Activated CD4-positive, alpha-beta T cell treated with anti-CD3 and anti-CD28 coated beads, Interleukin-2, amount 50 U/mL, for 4 hours (primary cell): ENCODE measurements at regions not wholly inside any gene's neighbourhood (a gene's known extent, or its start where the extent isn't known, plus 50 kb on each side); places are given as distances from the start of the nearest gene placed in this dataset.
"Not testable (repeated sequence)": the region's sequence is repeated elsewhere in the genome, so short reads cannot be mapped to it uniquely, and the experiment has no call there.

Experiments used
- DNase-seq, 2 experiments: peaks; one replicate each; pipeline ENCODE4 v3.0.0-alpha.2; 2020

GRCh38 chr1:70760154-70760553 lies 287.5 kb downstream of the PTGER3 start:
- DNase-seq: no peak

- no peak for DNase-seq
Measured at GRCh38 chr1:70762386-70762785, 285.2 kb downstream of the PTGER3 start.

GRCh38 chr1:70764747-70765146 lies 282.9 kb downstream of the PTGER3 start:
- DNase-seq: no peak

- DNase-seq: no peak
Measured at GRCh38 chr1:70767377-70767776, 280.2 kb downstream of the PTGER3 start.

DNA sequence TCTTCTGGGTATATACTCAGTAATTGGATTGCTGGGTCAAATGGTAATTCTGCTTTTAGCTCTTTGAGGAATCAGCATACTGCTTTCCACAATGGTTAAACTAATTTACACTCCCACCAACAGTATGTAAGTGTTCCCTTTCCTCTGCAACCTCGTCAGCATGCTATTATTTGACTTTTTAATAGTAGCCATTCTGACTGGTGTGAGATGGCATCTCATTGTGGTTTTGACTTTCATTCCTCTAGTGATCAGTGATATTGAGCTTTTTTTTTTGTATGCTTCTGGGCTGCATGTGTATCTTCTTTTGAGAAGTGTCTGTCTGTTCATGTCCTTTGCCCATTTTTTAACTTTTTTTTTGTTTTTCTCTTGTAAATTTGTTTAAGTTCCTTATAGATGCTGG lies 279.4 kb downstream of the PTGER3 start:
- DNase-seq: no peak

DNA sequence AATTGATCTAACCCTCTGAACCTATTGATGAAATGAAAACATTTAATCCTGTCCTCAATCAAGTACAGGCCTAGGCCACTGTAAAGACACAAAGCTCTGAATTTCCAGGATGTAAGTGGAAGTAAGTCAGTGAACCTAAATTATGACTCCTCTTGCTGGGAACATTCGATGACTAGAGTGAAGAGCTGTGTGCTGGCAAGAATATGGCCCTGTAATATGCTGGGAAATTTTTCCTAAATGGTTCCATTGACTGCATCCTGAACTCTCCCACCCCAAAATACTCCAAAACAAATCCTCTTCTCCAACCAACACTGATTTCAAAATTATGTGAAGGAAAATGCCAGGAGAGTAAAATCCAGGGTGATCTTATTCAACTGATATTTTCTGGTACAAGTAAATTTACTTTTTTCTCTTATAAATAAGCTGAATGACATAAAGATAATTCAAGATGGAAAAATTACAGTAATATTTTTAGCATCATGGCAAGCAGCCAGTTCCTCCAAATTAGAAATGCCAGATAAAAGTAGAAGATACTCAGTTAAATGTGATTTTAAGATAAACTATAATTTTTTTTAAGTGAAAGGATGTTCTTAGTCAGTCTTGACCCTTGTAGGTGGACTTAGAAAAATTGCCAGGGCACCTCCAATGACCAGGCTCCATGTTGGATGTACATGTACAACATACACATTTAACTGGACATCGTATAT lies 269.4 kb downstream of the PTGER3 start:
- DNase-seq: no peak

DNA sequence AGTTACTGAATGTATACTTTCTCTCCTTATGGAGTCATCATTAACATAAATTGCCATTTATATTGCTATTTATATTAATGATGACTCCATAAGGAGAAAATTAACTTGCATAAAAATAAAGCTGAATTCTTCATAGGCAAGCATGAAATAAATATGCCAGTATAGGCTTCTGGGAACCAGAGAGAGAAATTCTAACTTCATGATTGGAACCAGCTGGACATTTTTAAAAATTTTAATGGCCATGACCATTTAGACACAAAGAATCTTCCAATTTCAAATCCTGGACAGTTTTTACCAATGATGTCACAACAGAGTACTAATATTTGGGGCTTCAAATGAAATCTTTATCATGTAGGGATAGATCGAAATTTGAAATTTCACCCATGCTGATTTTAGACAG lies 268.7 kb downstream of the PTGER3 start:
- DNase-seq: no peak

DNA sequence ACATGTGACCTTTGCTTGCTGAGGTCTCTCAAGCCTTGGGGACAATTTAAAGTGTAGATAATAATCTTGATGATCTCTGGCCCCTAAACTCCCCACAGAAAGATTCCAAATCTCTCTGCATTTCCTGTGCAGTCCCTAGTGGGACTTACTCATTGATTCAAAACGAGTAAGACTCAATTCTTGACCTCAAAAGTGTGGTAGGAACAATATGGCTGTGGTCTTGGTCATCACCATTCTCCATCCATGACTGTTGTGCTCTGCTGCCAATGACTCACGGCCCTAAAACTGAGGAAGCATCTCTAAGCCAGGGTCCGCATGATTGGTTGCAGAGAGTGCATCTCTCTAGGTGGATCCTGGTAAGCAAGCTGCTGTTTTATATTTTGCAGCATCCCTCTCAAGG lies 268.0 kb downstream of the PTGER3 start:
- no peak for DNase-seq

GRCh38 chr1:70785287-70785686 lies 262.3 kb downstream of the PTGER3 start:
- no peak for DNase-seq

GRCh38 chr1:70790232-70790923 lies 257.2 kb downstream of the PTGER3 start:
- DNase-seq: no peak

DNA sequence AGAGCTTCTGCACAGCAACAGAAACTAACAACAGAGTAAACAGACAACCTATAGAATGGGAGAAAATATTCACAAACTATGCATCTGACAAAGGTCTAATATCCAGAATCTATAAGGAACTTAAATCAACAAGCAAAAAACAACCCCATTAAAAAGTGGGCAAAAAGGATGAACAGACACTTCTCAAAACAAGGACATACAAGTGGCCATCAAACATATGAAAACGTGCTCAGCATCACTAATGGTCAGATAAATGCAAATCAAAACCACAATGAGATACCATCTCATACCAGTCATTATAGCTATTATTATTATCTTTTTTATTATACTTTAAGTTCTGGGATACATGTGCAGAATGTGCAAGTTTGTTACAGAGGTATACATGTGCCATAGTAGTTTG lies 252.6 kb downstream of the PTGER3 start:
- DNase-seq: not testable (repeated sequence)

GRCh38 chr1:70796298-70796697 lies 251.3 kb downstream of the PTGER3 start:
- DNase-seq: not testable (repeated sequence)

DNA sequence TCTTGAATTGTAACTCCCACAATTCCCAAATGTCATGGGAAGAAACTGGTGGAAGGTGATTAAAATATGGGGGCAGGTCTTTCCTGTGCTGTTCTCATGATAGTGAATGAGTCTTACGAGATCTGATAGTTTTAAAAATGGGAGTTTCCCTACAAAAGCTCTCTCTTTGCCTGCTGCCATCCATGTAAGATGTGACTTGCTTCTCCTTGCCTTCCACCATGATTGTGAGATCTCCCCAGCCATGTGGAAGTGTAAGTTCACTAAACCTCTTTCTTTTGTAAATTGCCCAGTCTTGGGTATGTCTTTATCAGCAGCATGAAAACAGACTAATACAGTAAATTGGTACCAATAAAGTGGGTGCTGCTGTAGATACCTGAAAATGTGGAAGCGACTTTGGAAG lies 245.0 kb downstream of the PTGER3 start:
- DNase-seq: not testable (repeated sequence)

DNA sequence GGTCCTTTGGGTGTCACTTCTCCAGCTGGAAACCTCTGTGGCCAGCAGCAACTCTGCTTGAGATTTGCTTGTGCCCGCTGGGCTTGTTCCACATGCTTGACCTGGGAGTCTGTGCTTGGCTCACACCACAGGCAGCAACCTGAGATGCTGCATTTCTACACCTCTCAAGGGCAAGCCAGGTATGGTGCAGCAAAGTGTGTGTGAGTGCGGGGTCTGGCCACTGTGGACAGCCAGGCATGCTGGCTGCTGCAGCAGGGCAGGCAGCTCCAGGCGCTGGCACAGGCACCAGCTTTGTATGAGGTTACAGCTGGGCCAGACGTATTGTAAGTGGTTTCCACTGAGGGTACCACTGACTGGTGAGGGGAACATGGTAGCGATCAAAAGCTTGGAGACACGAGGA lies 242.0 kb downstream of the PTGER3 start:
- DNase-seq: no peak

DNA sequence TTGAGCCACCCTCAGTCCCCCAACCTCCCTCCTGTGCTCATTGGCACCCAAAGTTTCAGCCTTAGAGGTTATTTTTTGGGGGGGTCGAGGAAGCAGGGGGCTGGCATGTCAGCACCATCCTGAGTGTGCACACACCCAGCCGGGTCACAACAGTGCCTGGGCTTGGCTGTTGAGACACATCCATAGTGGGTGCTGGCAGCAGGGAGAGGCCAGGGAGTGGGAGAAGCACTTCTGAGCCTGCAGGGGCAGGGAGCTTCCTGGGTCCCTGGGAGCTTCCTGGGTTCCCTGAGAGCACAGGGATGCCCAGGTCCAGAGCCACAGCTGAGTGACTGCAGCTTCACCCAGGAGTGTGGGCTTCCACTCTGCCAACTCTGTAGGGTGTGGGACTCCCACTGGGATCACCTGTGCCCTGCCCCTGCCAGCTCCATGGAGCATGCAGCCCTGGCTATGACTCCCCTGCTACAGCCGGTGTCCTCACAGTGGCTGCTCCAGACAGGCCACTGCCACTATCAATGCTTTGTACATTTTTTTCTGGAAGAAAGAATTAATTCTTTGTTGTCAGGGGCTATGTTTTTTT lies 240.4 kb downstream of the PTGER3 start:
- DNase-seq: no peak

DNA sequence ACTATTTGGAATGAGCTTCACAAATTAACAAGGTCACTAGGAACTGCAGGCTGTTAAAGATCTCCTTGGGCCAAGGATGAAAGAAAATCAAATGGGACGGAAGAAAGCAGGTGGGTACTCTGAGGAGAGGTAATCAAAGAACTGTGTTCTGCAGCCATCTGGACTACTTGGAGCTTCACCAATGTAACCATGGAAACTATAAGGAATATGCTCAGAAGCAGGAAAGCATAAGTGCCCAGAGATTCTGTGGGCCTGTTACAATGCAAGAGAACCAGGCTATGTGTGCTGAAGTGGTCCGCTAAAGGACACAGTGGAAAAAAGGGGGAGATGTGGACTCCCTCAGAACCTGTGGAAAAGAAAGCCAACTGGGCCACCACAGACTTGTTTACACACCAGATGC lies 238.5 kb downstream of the PTGER3 start:
- DNase-seq: no peak

GRCh38 chr1:70811815-70812214 lies 235.8 kb downstream of the PTGER3 start:
- no peak for DNase-seq

GRCh38 chr1:70812442-70813109 lies 235.0 kb downstream of the PTGER3 start:
- no peak for DNase-seq

- DNase-seq: no peak
Measured at GRCh38 chr1:70818401-70818800, 229.2 kb downstream of the PTGER3 start.

DNA sequence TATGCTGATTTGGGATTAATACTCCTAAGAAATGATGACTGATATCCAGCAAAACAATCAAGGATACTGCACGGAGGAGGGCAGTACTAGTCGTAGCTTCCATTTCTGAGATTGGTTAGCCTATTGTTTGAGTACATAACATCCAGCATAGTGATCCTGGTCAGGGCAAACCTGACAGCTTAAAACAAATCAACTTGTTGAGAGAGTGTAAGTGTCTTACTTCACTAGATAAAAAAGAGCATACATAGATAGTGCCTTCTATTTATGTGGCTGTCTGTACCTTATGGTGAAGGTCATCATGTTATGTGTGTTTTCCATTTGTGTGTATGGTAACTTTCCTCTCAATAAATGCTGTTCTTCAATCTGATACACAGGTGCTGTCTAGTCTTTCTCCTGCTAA lies 228.4 kb downstream of the PTGER3 start:
- DNase-seq: no peak

DNA sequence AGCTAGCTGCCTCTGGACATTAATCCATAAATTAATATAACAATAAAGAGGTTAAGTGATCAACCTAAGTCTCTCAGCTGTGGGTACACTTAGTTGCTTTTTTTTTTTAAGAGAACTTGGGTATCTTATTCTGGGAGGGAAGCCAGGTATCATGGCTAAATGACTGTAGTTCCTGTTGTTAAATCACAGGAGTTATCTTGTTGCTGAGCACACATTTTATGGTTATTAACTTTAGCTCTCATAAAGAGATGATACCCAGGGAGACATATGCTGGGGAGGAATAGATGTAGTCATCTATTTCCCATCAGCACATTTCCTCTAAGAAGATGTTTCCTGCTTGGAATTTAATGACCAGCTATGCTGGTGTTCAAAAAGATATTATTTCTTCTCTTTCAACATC lies 227.8 kb downstream of the PTGER3 start:
- no peak for DNase-seq

- no peak for DNase-seq
Measured at GRCh38 chr1:70820396-70820795, 227.2 kb downstream of the PTGER3 start.

- no peak for DNase-seq
Measured at GRCh38 chr1:70820995-70821394, 226.6 kb downstream of the PTGER3 start.

DNA sequence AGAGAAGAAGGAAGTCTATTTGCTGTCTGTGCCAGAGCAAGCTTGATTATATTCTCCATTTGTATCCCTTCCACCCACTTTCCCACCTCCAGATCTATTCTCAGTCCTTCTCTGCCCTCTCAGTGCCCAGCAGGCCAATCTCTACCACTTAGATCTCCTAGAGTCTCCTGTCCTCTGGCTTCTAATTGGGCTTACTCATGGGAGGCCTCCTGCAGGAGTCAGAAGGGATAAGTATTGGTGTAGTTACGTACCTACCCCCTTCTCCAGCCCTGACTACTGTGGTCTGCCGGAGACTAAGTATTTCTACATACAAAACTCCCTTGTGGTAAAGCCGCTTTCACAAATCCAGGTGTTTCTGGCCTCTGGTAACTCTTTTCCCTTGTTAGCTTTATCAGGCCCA lies 221.2 kb downstream of the PTGER3 start:
- no peak for DNase-seq
